ENCODE measurements at regions not wholly inside any gene's neighbourhood (a gene's known extent, or its start where the extent isn't known, plus 50 kb on each side); places are given as distances from the start of the nearest gene placed in this dataset.

DNA sequence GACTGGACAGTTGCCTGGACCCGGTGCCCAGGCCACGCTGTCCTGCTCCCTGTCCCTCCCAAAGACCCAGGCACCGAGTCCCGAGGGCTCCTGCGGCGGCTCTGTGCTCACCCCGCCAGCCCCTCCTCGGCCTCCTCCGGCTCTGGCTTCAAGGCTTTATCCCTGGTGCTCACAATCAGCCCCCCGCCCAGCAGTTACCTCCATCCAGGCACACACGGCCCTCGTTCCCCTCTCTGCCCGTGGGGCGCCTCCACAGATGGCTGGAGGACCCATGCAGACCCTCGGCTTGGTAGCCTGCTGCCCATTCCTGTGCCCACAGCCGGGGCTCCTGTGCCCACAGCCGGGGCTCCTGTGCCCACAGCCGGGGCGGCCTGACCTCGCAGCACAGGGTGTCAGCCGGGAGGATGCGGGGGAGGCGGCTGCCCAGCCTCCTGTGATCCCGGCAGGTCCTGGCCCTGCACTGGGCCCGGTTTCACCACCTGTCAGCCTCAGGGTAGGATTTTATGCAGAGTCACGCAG lies 52.3 kb upstream of the COL18A1 start:
- no peak for TF ChIP-seq POLR2A (IDR thresholded peaks at IDR 0.05)
- TF ChIP-seq, protein P1, sequence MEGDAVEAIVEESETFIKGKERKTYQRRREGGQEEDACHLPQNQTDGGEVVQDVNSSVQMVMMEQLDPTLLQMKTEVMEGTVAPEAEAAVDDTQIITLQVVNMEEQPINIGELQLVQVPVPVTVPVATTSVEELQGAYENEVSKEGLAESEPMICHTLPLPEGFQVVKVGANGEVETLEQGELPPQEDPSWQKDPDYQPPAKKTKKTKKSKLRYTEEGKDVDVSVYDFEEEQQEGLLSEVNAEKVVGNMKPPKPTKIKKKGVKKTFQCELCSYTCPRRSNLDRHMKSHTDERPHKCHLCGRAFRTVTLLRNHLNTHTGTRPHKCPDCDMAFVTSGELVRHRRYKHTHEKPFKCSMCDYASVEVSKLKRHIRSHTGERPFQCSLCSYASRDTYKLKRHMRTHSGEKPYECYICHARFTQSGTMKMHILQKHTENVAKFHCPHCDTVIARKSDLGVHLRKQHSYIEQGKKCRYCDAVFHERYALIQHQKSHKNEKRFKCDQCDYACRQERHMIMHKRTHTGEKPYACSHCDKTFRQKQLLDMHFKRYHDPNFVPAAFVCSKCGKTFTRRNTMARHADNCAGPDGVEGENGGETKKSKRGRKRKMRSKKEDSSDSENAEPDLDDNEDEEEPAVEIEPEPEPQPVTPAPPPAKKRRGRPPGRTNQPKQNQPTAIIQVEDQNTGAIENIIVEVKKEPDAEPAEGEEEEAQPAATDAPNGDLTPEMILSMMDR (IDR thresholded peaks at IDR 0.05): no peak

Measured in uterus (tissue), 2 donors.